Midbrain (tissue), 1 donor: ENCODE measurements at regions not wholly inside any gene's neighbourhood (a gene's known extent, or its start where the extent isn't known, plus 50 kb on each side); places are given as distances from the start of the nearest gene placed in this dataset.
"Not testable (repeated sequence)": the region's sequence is repeated elsewhere in the genome, so short reads cannot be mapped to it uniquely, and the experiment has no call there.

ENCODE experiments used
- DNase-seq: peaks from one replicate; lab custom pipeline; 2025; lab: John Stamatoyannopoulos, UW

GRCh38 chr10:31188792-31189406, 130.1 kb upstream of the ZEB1 start:
- DNase-seq, result no peak

GRCh38 chr10:31190488-31190887, 128.5 kb upstream of the ZEB1 start:
- no peak for DNase-seq

GRCh38 chr10:31192475-31192874, 126.5 kb upstream of the ZEB1 start:
- no peak for DNase-seq

- no peak for DNase-seq
Observed at GRCh38 chr10:31194986-31195385, 124.0 kb upstream of the ZEB1 start.

GRCh38 chr10:31197886-31198285, 121.1 kb upstream of the ZEB1 start:
- DNase-seq, result no peak

GRCh38 chr10:31204090-31204489, 114.9 kb upstream of the ZEB1 start:
- DNase-seq, result no peak

- no peak for DNase-seq
Observed at GRCh38 chr10:31207636-31208035, 111.4 kb upstream of the ZEB1 start.

GRCh38 chr10:31209478-31209877, 109.5 kb upstream of the ZEB1 start:
- no peak for DNase-seq

GRCh38 chr10:31210190-31210589, 108.8 kb upstream of the ZEB1 start:
- no peak for DNase-seq

- no peak for DNase-seq
Observed at GRCh38 chr10:31213959-31214358, 105.1 kb upstream of the ZEB1 start.

- peak; percentile 30 for DNase-seq
Observed at GRCh38 chr10:31215052-31215451, 104.0 kb upstream of the ZEB1 start.

- no peak for DNase-seq
Observed at GRCh38 chr10:31219306-31219705, 99.7 kb upstream of the ZEB1 start.

- DNase-seq, result not testable (repeated sequence)
Observed at GRCh38 chr10:31228780-31229179, 90.2 kb upstream of the ZEB1 start.

- DNase-seq, result no peak
Observed at GRCh38 chr10:31239961-31240360, 79.1 kb upstream of the ZEB1 start.

GRCh38 chr10:31242902-31243301, 76.1 kb upstream of the ZEB1 start:
- no peak for DNase-seq

- DNase-seq, result not testable (repeated sequence)
Observed at GRCh38 chr10:31251118-31251517, 67.9 kb upstream of the ZEB1 start.

GRCh38 chr10:31253237-31253636, 65.8 kb upstream of the ZEB1 start:
- DNase-seq, result no peak

- DNase-seq, result no peak
Observed at GRCh38 chr10:31261511-31262311, 57.3 kb upstream of the ZEB1 start.

GRCh38 chr10:31262672-31263071, 56.3 kb upstream of the ZEB1 start:
- no peak for DNase-seq

GRCh38 chr10:31263903-31264302, 55.1 kb upstream of the ZEB1 start:
- no peak for DNase-seq

GRCh38 chr10:31268444-31269303, 50.3 kb upstream of the ZEB1 start:
- DNase-seq, result no peak
